ENCODE measurements at regions not wholly inside any gene's neighbourhood (a gene's known extent, or its start where the extent isn't known, plus 50 kb on each side); places are given as distances from the start of the nearest gene placed in this dataset.

GRCh38 chr6:133778414-133779130 lies 110.3 kb upstream of the TCF21 start:
- Histone ChIP-seq H3K4me1 (ENCODE audit: control insufficient read depth in 2 of 2, insufficient read depth in 2 of 2, low read length in 2 of 2) (no peaks in the 10 kb centered on the region), H3K4me3 (ENCODE audit: low read length) (no peak overlapping the region), H3K27me3 (ENCODE audit: control insufficient read depth in 2 of 2, insufficient read depth in 2 of 2, low read length in 2 of 2) (no peaks in the 10 kb centered on the region), H3K36me3 (ENCODE audit: control insufficient read depth in 2 of 3, insufficient read depth in 3 of 3, low read length in 3 of 3) (no peaks in the 10 kb centered on the region), H3K27ac (ENCODE audit: low read depth, low read length) (no peak overlapping the region), H3K9me3 (ENCODE audit: control insufficient read depth in 2 of 3, low read length in 3 of 3) (no peaks in the 10 kb centered on the region)
- no peak for ATAC-seq
- Mint-ChIP-seq H3K36me3 (no peaks in the 10 kb centered on the region), H3K4me3 (no peak overlapping the region), H3K27ac (no peak overlapping the region), H3K27me3 (peaks cover 0 to 6% (median 4%) of the 10 kb centered on the region in 5 donors), H3K9me3 (peaks cover 0 to 6% (median 0%) of the 10 kb centered on the region in 11 donors), H3K4me1 (peaks cover 0 to 6% (median 0%) of the 10 kb centered on the region in 7 donors)
- DNase-seq = no peak
- intact Hi-C loops (cut with micrococcal nuclease) = no loop called here
- POLR2A ChIA-PET = no interaction called here
- CTCF ChIA-PET = no interaction called here

GRCh38 chr6:133779916-133780695 lies 108.8 kb upstream of the TCF21 start:
- H3K4me3 ChIP-seq (ENCODE audit: low read length) = no peak overlapping the region
- no peaks in the 10 kb centered on the region for H3K27me3 ChIP-seq (ENCODE audit: control insufficient read depth in 2 of 2, insufficient read depth in 2 of 2, low read length in 2 of 2)
- Mint-ChIP-seq H3K27me3 (peaks cover 0 to 6% (median 2%) of the 10 kb centered on the region in 5 donors), H3K36me3 (no peaks in the 10 kb centered on the region), H3K4me3 (no peak overlapping the region), H3K9me3 (peaks cover 0 to 4% (median 0%) of the 10 kb centered on the region in 11 donors), H3K27ac (no peak overlapping the region), H3K4me1 (no peaks in the 10 kb centered on the region)
- H3K36me3 ChIP-seq (ENCODE audit: control insufficient read depth in 2 of 3, insufficient read depth in 3 of 3, low read length in 3 of 3) = no peaks in the 10 kb centered on the region
- H3K27ac ChIP-seq (ENCODE audit: low read depth, low read length) = no peak overlapping the region
- no peaks in the 10 kb centered on the region for H3K4me1 ChIP-seq (ENCODE audit: control insufficient read depth in 2 of 2, insufficient read depth in 2 of 2, low read length in 2 of 2)
- ATAC-seq (no peak), DNase-seq (no peak)
- ChIA-PET CTCF (no interaction called here), POLR2A (no interaction called here)
- no peaks in the 10 kb centered on the region for H3K9me3 ChIP-seq (ENCODE audit: control insufficient read depth in 2 of 3, low read length in 3 of 3)
- intact Hi-C loops (cut with micrococcal nuclease) = no loop called here

GRCh38 chr6:133786016-133786415 lies 102.9 kb upstream of the TCF21 start:
- intact Hi-C loops (cut with micrococcal nuclease) = no loop called here
- Mint-ChIP-seq H3K36me3 (no peaks in the 10 kb centered on the region), H3K4me1 (no peaks in the 10 kb centered on the region), H3K9me3 (peaks cover 0 to 4% (median 0%) of the 10 kb centered on the region in 11 donors), H3K27ac (no peak overlapping the region), H3K4me3 (no peak overlapping the region), H3K27me3 (peaks cover 5 to 31% (median 22%) of the 10 kb centered on the region in 5 donors)
- Histone ChIP-seq H3K36me3 (ENCODE audit: control insufficient read depth in 2 of 3, insufficient read depth in 3 of 3, low read length in 3 of 3) (no peaks in the 10 kb centered on the region), H3K4me1 (ENCODE audit: control insufficient read depth in 2 of 2, insufficient read depth in 2 of 2, low read length in 2 of 2) (no peaks in the 10 kb centered on the region), H3K4me3 (ENCODE audit: low read length) (no peak overlapping the region), H3K27me3 (ENCODE audit: control insufficient read depth in 2 of 2, insufficient read depth in 2 of 2, low read length in 2 of 2) (no peaks in the 10 kb centered on the region), H3K27ac (ENCODE audit: low read depth, low read length) (no peak overlapping the region), H3K9me3 (ENCODE audit: control insufficient read depth in 2 of 3, low read length in 3 of 3) (no peaks in the 10 kb centered on the region)
- CTCF ChIA-PET = no interaction called here
- ATAC-seq = no peak
- DNase-seq = no peak
- POLR2A ChIA-PET = no interaction called here

- Histone ChIP-seq H3K27me3 (ENCODE audit: control insufficient read depth in 2 of 2, insufficient read depth in 2 of 2, low read length in 2 of 2) (no peaks in the 10 kb centered on the region), H3K9me3 (ENCODE audit: control insufficient read depth in 2 of 3, low read length in 3 of 3) (no peaks in the 10 kb centered on the region), H3K4me1 (ENCODE audit: control insufficient read depth in 2 of 2, insufficient read depth in 2 of 2, low read length in 2 of 2) (no peaks in the 10 kb centered on the region), H3K4me3 (ENCODE audit: low read length) (no peak overlapping the region), H3K27ac (ENCODE audit: low read depth, low read length) (no peak overlapping the region), H3K36me3 (ENCODE audit: control insufficient read depth in 2 of 3, insufficient read depth in 3 of 3, low read length in 3 of 3) (no peaks in the 10 kb centered on the region)
- H3K4me3 Mint-ChIP-seq = no peak overlapping the region
- ChIA-PET CTCF (no interaction called here), POLR2A (no interaction called here)
- H3K27me3 Mint-ChIP-seq = peaks cover 3 to 32% (median 22%) of the 10 kb centered on the region in 5 donors
- intact Hi-C loops (cut with micrococcal nuclease) = no loop called here
- no peaks in the 10 kb centered on the region for H3K4me1 Mint-ChIP-seq
- no peak for DNase-seq
- ATAC-seq = no peak
- no peaks in the 10 kb centered on the region for H3K36me3 Mint-ChIP-seq
- H3K27ac Mint-ChIP-seq = no peak overlapping the region
- peaks cover 0 to 4% (median 0%) of the 10 kb centered on the region in 11 donors for H3K9me3 Mint-ChIP-seq
Observed at GRCh38 chr6:133787122-133787521, 101.8 kb upstream of the TCF21 start.

GRCh38 chr6:133787859-133788505 lies 100.9 kb upstream of the TCF21 start:
- Mint-ChIP-seq H3K4me3 (no peak overlapping the region), H3K27me3 (peaks cover 3 to 32% (median 22%) of the 10 kb centered on the region in 5 donors), H3K9me3 (peaks cover 0 to 4% (median under 1%) of the 10 kb centered on the region in 11 donors), H3K4me1 (no peaks in the 10 kb centered on the region), H3K36me3 (no peaks in the 10 kb centered on the region), H3K27ac (peak overlapping the region in 1 of 9 donors; percentile 13)
- Histone ChIP-seq H3K27ac (ENCODE audit: low read depth, low read length) (no peak overlapping the region), H3K4me3 (ENCODE audit: low read length) (no peak overlapping the region), H3K9me3 (ENCODE audit: control insufficient read depth in 2 of 3, low read length in 3 of 3) (no peaks in the 10 kb centered on the region), H3K36me3 (ENCODE audit: control insufficient read depth in 2 of 3, insufficient read depth in 3 of 3, low read length in 3 of 3) (no peaks in the 10 kb centered on the region), H3K27me3 (ENCODE audit: control insufficient read depth in 2 of 2, insufficient read depth in 2 of 2, low read length in 2 of 2) (no peaks in the 10 kb centered on the region), H3K4me1 (ENCODE audit: control insufficient read depth in 2 of 2, insufficient read depth in 2 of 2, low read length in 2 of 2) (no peaks in the 10 kb centered on the region)
- ATAC-seq (no peak), DNase-seq (no peak)
- POLR2A ChIA-PET = no interaction called here
- intact Hi-C loops (cut with micrococcal nuclease) = no loop called here
- CTCF ChIA-PET = no interaction called here

GRCh38 chr6:133788556-133788955 lies 100.4 kb upstream of the TCF21 start:
- H3K4me1 Mint-ChIP-seq = no peaks in the 10 kb centered on the region
- ATAC-seq (no peak), DNase-seq (no peak)
- H3K4me3 ChIP-seq (ENCODE audit: low read length) = no peak overlapping the region
- H3K36me3 Mint-ChIP-seq = no peaks in the 10 kb centered on the region
- no peak overlapping the region for H3K27ac ChIP-seq (ENCODE audit: low read depth, low read length)
- H3K4me3 Mint-ChIP-seq = no peak overlapping the region
- POLR2A ChIA-PET = no interaction called here
- H3K27me3 Mint-ChIP-seq = peaks cover 3 to 32% (median 22%) of the 10 kb centered on the region in 5 donors
- intact Hi-C loops (cut with micrococcal nuclease) = no loop called here
- H3K27me3 ChIP-seq (ENCODE audit: control insufficient read depth in 2 of 2, insufficient read depth in 2 of 2, low read length in 2 of 2) = no peaks in the 10 kb centered on the region
- no peaks in the 10 kb centered on the region for H3K4me1 ChIP-seq (ENCODE audit: control insufficient read depth in 2 of 2, insufficient read depth in 2 of 2, low read length in 2 of 2)
- H3K9me3 Mint-ChIP-seq = peaks cover 0 to 5% (median 2%) of the 10 kb centered on the region in 11 donors
- H3K27ac Mint-ChIP-seq = no peak overlapping the region
- no peaks in the 10 kb centered on the region for H3K9me3 ChIP-seq (ENCODE audit: control insufficient read depth in 2 of 3, low read length in 3 of 3)
- no peaks in the 10 kb centered on the region for H3K36me3 ChIP-seq (ENCODE audit: control insufficient read depth in 2 of 3, insufficient read depth in 3 of 3, low read length in 3 of 3)
- CTCF ChIA-PET = no interaction called here

All from naive thymus-derived CD4-positive, alpha-beta T cell (primary cell).